CD4-positive, alpha-beta T cell treated with Interleukin-17A for 1 hour (primary cell): ENCODE measurements at regions not wholly inside any gene's neighbourhood (a gene's known extent, or its start where the extent isn't known, plus 50 kb on each side); places are given as distances from the start of the nearest gene placed in this dataset.
"Not testable (repeated sequence)": the region's sequence is repeated elsewhere in the genome, so short reads cannot be mapped to it uniquely, and the experiment has no call there.

Experiments used
- DNase-seq: peaks from one replicate; pipeline ENCODE4 v3.0.0-alpha.2; 2020

- no peak for DNase-seq
These were observed 71.4 kb upstream of the GRK3 start for GRCh38 chr22:25492841-25493734.

- no peak for DNase-seq
These were observed 70.7 kb upstream of the GRK3 start for GRCh38 chr22:25493794-25494193.

- no peak for DNase-seq
These were observed 69.7 kb upstream of the GRK3 start for GRCh38 chr22:25494774-25495173.

GRCh38 chr22:25495285-25495684, 69.2 kb upstream of the GRK3 start:
- DNase-seq: no peak

GRCh38 chr22:25496396-25497064, 67.9 kb upstream of the GRK3 start:
- DNase-seq: no peak

GRCh38 chr22:25497181-25497641, 67.3 kb upstream of the GRK3 start:
- no peak for DNase-seq

GRCh38 chr22:25497716-25498115, 66.8 kb upstream of the GRK3 start:
- no peak for DNase-seq

- not testable (repeated sequence) for DNase-seq
These were observed 63.8 kb upstream of the GRK3 start for GRCh38 chr22:25500671-25501070.

- DNase-seq: not testable (repeated sequence)
These were observed 60.5 kb upstream of the GRK3 start for GRCh38 chr22:25504017-25504416.

GRCh38 chr22:25508161-25508560, 56.3 kb upstream of the GRK3 start:
- DNase-seq: no peak

- no peak for DNase-seq
These were observed 55.6 kb upstream of the GRK3 start for GRCh38 chr22:25508761-25509321.

- DNase-seq: no peak
These were observed 55.1 kb upstream of the GRK3 start for GRCh38 chr22:25509374-25509791.

- DNase-seq: no peak
These were observed 53.6 kb upstream of the GRK3 start for GRCh38 chr22:25510876-25511275.

- no peak for DNase-seq
These were observed 52.8 kb upstream of the GRK3 start for GRCh38 chr22:25511725-25512124.

- DNase-seq: no peak
These were observed 49.9 kb upstream of the GRK3 start for GRCh38 chr22:25514436-25515180.
